ENCODE measurements at regions not wholly inside any gene's neighbourhood (a gene's known extent, or its start where the extent isn't known, plus 50 kb on each side); places are given as distances from the start of the nearest gene placed in this dataset.

DNA sequence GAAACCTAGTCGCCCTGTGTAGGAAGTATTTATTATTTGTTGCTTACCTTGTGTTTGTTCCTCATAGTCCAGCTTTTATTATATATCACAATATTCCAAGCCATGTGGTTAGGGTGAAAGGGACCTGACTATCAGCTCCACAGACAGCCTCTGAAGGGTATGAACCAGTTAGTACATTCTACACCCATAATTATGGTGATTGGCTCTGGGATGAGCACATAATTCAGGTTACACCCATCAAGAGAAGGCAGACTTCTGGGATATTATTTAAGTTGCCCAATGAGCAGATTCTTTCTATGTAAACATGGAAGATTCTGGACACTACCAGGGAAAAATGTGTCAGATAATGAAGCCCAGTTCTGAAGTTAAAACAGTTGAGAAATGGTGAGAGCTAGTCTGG lies 168.0 kb downstream of the KIF4B start:
- Histone ChIP-seq H3K36me3 (ENCODE audit: low read length) (no peaks in the 10 kb centered on the region), H3K9me2 (replicated peaks; ENCODE audit: insufficient read depth, low read length) (no peaks in the 10 kb centered on the region), H3K79me2 (ENCODE audit: insufficient read depth, low read length) (no peaks in the 10 kb centered on the region), H3K27ac (ENCODE audit: low read depth, low read length) (no peak overlapping the region), H3K4me3 (ENCODE audit: insufficient read depth, low read length, poor library complexity, severe bottlenecking) (no peak overlapping the region), H3K9me3 (ENCODE audit: insufficient read depth, low read length) (no peaks in the 10 kb centered on the region), H3K9ac (ENCODE audit: low read length) (no peak overlapping the region), H3K27me3 (ENCODE audit: low read length) (no peaks in the 10 kb centered on the region), H3K4me2 (ENCODE audit: low read depth, low read length, poor library complexity, severe bottlenecking) (no peak overlapping the region), H2AFZ (ENCODE audit: low read depth, low read length, severe bottlenecking) (no peak overlapping the region), H3F3A (ENCODE audit: insufficient read depth) (no peaks in the 10 kb centered on the region), H4K20me1 (ENCODE audit: low read depth, low read length) (no peaks in the 10 kb centered on the region)
- TF ChIP-seq EZH2phosphoT487 (conservative IDR thresholded peaks at IDR 0.05; ENCODE audit: low read length), result no peak
- TF ChIP-seq, protein P1, sequence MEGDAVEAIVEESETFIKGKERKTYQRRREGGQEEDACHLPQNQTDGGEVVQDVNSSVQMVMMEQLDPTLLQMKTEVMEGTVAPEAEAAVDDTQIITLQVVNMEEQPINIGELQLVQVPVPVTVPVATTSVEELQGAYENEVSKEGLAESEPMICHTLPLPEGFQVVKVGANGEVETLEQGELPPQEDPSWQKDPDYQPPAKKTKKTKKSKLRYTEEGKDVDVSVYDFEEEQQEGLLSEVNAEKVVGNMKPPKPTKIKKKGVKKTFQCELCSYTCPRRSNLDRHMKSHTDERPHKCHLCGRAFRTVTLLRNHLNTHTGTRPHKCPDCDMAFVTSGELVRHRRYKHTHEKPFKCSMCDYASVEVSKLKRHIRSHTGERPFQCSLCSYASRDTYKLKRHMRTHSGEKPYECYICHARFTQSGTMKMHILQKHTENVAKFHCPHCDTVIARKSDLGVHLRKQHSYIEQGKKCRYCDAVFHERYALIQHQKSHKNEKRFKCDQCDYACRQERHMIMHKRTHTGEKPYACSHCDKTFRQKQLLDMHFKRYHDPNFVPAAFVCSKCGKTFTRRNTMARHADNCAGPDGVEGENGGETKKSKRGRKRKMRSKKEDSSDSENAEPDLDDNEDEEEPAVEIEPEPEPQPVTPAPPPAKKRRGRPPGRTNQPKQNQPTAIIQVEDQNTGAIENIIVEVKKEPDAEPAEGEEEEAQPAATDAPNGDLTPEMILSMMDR (IDR thresholded peaks at IDR 0.05; ENCODE audit: insufficient read depth, low read length, poor library complexity, severe bottlenecking), result no peak

DNA sequence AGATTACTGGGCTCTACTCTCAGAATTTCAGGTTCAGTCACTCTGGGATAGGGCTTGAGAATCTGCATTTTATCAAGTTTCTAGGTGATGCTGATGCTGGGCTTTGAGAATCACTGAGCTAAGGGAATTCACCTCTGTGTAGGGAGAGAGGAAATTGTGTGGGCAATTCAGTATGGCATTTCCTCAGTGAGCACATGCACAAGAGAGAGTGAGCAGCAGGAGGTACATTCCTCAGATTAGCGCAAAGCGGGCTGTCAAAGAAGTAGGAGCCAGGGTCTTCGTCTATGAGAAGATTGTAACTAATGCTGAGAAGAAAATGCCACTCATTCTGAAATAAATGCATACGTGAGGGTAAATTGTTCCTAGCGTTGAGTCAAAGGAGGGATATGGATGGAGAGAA lies 175.9 kb downstream of the KIF4B start:
- H3K36me3 ChIP-seq (ENCODE audit: low read length), result no peaks in the 10 kb centered on the region
- H3K9me2 ChIP-seq (replicated peaks; ENCODE audit: insufficient read depth, low read length), result no peaks in the 10 kb centered on the region
- H3K4me2 ChIP-seq (ENCODE audit: low read depth, low read length, poor library complexity, severe bottlenecking), result no peak overlapping the region
- no peaks in the 10 kb centered on the region for H4K20me1 ChIP-seq (ENCODE audit: low read depth, low read length)
- no peaks in the 10 kb centered on the region for H3K27me3 ChIP-seq (ENCODE audit: low read length)
- no peak overlapping the region for H3K4me3 ChIP-seq (ENCODE audit: insufficient read depth, low read length, poor library complexity, severe bottlenecking)
- H2AFZ ChIP-seq (ENCODE audit: low read depth, low read length, severe bottlenecking), result no peak overlapping the region
- H3K79me2 ChIP-seq (ENCODE audit: insufficient read depth, low read length), result no peaks in the 10 kb centered on the region
- H3K9me3 ChIP-seq (ENCODE audit: insufficient read depth, low read length), result no peaks in the 10 kb centered on the region
- no peak overlapping the region for H3K9ac ChIP-seq (ENCODE audit: low read length)
- TF ChIP-seq EZH2phosphoT487 (conservative IDR thresholded peaks at IDR 0.05; ENCODE audit: low read length), result no peak
- TF ChIP-seq, protein P1 (IDR thresholded peaks at IDR 0.05; ENCODE audit: insufficient read depth, low read length, poor library complexity, severe bottlenecking), result no peak
- no peaks in the 10 kb centered on the region for H3F3A ChIP-seq (ENCODE audit: insufficient read depth)
- H3K27ac ChIP-seq (ENCODE audit: low read depth, low read length), result no peak overlapping the region

DNA sequence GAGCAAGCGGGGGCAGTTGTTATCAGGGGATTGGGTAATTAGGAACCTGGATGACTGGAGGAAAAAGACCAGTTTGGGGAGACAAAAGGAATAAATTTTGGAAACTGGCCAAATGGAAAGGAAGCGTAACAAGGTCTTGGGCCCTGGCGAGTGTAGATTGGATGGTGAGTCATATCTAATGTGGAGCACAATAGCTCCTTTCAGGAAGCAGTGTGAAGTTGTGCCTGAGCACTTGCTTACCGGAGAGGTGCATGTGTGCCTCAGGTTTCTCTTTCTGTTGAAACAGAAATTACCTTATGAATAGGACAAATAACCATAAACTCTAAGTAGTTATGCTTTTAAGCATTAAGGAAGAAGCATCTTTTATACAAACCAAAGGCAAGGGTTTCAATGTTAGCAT lies 176.4 kb downstream of the KIF4B start:
- no peaks in the 10 kb centered on the region for H3K9me2 ChIP-seq (replicated peaks; ENCODE audit: insufficient read depth, low read length)

More for the DNA sequence above, 176.4 kb downstream of the KIF4B start:
- no peaks in the 10 kb centered on the region for H3K9me3 ChIP-seq (ENCODE audit: insufficient read depth, low read length)
- H3K27ac ChIP-seq (ENCODE audit: low read depth, low read length), result no peak overlapping the region
- no peak overlapping the region for H3K4me3 ChIP-seq (ENCODE audit: insufficient read depth, low read length, poor library complexity, severe bottlenecking)
- no peaks in the 10 kb centered on the region for H3F3A ChIP-seq (ENCODE audit: insufficient read depth)
- no peaks in the 10 kb centered on the region for H3K27me3 ChIP-seq (ENCODE audit: low read length)
- no peaks in the 10 kb centered on the region for H4K20me1 ChIP-seq (ENCODE audit: low read depth, low read length)
- H3K36me3 ChIP-seq (ENCODE audit: low read length), result no peaks in the 10 kb centered on the region
- no peak overlapping the region for H3K4me2 ChIP-seq (ENCODE audit: low read depth, low read length, poor library complexity, severe bottlenecking)
- H3K79me2 ChIP-seq (ENCODE audit: insufficient read depth, low read length), result no peaks in the 10 kb centered on the region
- no peak overlapping the region for H2AFZ ChIP-seq (ENCODE audit: low read depth, low read length, severe bottlenecking)
- no peak overlapping the region for H3K9ac ChIP-seq (ENCODE audit: low read length)
- TF ChIP-seq, protein P1 (IDR thresholded peaks at IDR 0.05; ENCODE audit: insufficient read depth, low read length, poor library complexity, severe bottlenecking), result no peak
- no peak for TF ChIP-seq EZH2phosphoT487 (conservative IDR thresholded peaks at IDR 0.05; ENCODE audit: low read length)
